Neural progenitor cell (in vitro differentiated cells): ENCODE measurements at regions not wholly inside any gene's neighbourhood (a gene's known extent, or its start where the extent isn't known, plus 50 kb on each side); places are given as distances from the start of the nearest gene placed in this dataset.

Experiments used
- DNase-seq: peaks from one replicate; pipeline ENCODE4 v3.0.0-alpha.2; 2016; ENCODE audit warnings: low spot score
- H2AFZ ChIP-seq: fragments of 200-600 bp; sonication (generic); replicated peaks from 2 replicates; pipeline ENCODE4 v1.6.1; 2016; ENCODE audit warnings: antibody characterized with exemption
- H3F3A ChIP-seq: fragments of 200-600 bp; sonication (generic); 2 replicates; pipeline ENCODE4 v1.6.1; 2016; ENCODE audit warnings: antibody characterized with exemption, low read depth
- H3K27ac ChIP-seq: fragments of 200-600 bp; sonication (generic); 2 replicates; pipeline ENCODE4 v1.5.1; 2016; ENCODE audit warnings: mild to moderate bottlenecking
- H3K27me3 ChIP-seq: fragments of 200-600 bp; sonication (generic); 2 replicates; pipeline ENCODE4 v1.6.1; 2016; ENCODE audit warnings: mild to moderate bottlenecking, moderate library complexity
- H3K36me3 ChIP-seq: fragments of 200-600 bp; sonication (generic); 2 replicates; pipeline ENCODE4 v1.5.1; 2016
- H3K4me1 ChIP-seq: fragments of 200-600 bp; sonication (generic); 2 replicates; pipeline ENCODE4 v1.6.1; 2016; ENCODE audit warnings: mixed run types
- H3K4me2 ChIP-seq: fragments of 200-600 bp; sonication (generic); 2 replicates; pipeline ENCODE4 v1.6.1; 2016
- H3K4me3 ChIP-seq: fragments of 200-600 bp; sonication (generic); 2 replicates; pipeline ENCODE4 v1.5.1; 2016
- H3K79me2 ChIP-seq: fragments of 200-600 bp; sonication (generic); 2 replicates; pipeline ENCODE4 v1.6.1; 2016; ENCODE audit warnings: low read depth
- H3K9ac ChIP-seq: fragments of 200-600 bp; sonication (generic); 2 replicates; pipeline ENCODE4 v1.6.1; 2016
- H3K9me3 ChIP-seq: fragments of 200-600 bp; sonication (generic); 2 replicates; pipeline ENCODE4 v1.5.1; 2016; ENCODE audit warnings: low read depth
- H4K20me1 ChIP-seq: fragments of 200-600 bp; sonication (generic); 2 replicates; pipeline ENCODE4 v1.6.1; 2016; ENCODE audit warnings: low read depth
- H3K27ac Mint-ChIP-seq: 3 replicates; pipeline ENCODE4 v1.8.0; 2021; ENCODE audit warnings: mixed read lengths
- H3K27me3 Mint-ChIP-seq: 2 replicates; pipeline ENCODE4 v1.8.0; 2022; ENCODE audit warnings: low read depth, mild to moderate bottlenecking, inconsistent platforms, moderate library complexity, mixed read lengths; ENCODE audit not compliant: insufficient read depth
- H3K36me3 Mint-ChIP-seq: 3 replicates; pipeline ENCODE4 v1.8.0; 2021; ENCODE audit warnings: mixed read lengths
- H3K4me1 Mint-ChIP-seq: 3 replicates; pipeline ENCODE4 v1.8.0; 2021; ENCODE audit warnings: mixed read lengths
- H3K4me3 Mint-ChIP-seq: 3 replicates; pipeline ENCODE4 v1.8.0; 2021; ENCODE audit warnings: mild to moderate bottlenecking, moderate library complexity, mixed read lengths
- H3K9me3 Mint-ChIP-seq: 3 replicates; pipeline ENCODE4 v1.8.0; 2020; ENCODE audit warnings: mixed read lengths
- CTCF ChIP-seq: fragments of 200-600 bp; sonication (generic); IDR thresholded peaks from 2 replicates; pipeline ENCODE4 v1.5.1; 2017; ENCODE audit warnings: antibody characterized with exemption, mild to moderate bottlenecking
- EZH2 ChIP-seq: fragments of 200-600 bp; sonication (generic); IDR thresholded peaks from 2 replicates; pipeline ENCODE4 v1.6.1; 2017; ENCODE audit warnings: antibody characterized with exemption, mild to moderate bottlenecking, moderate library complexity
- EZH2phosphoT487 ChIP-seq: fragments of 200-600 bp; sonication (generic); IDR thresholded peaks from 2 replicates; pipeline ENCODE4 v1.6.1; 2017; ENCODE audit warnings: antibody characterized with exemption

- no peak for DNase-seq
- Mint-ChIP-seq H3K27ac (peak overlapping the region; percentile 62), H3K4me3 (no peak overlapping the region), H3K9me3 (peaks cover 16% of the 10 kb centered on the region), H3K27me3 (peaks cover 11% of the 10 kb centered on the region), H3K4me1 (peaks cover 12% of the 10 kb centered on the region), H3K36me3 (no peaks in the 10 kb centered on the region)
- Histone ChIP-seq H3K4me1 (no peaks in the 10 kb centered on the region), H3F3A (no peaks in the 10 kb centered on the region), H3K27ac (no peak overlapping the region), H3K9ac (no peak overlapping the region), H3K36me3 (no peaks in the 10 kb centered on the region), H3K79me2 (no peaks in the 10 kb centered on the region), H4K20me1 (no peaks in the 10 kb centered on the region), H3K4me2 (no peak overlapping the region), H3K9me3 (no peaks in the 10 kb centered on the region), H2AFZ (no peak overlapping the region), H3K4me3 (no peak overlapping the region), H3K27me3 (no peaks in the 10 kb centered on the region)
- TF ChIP-seq EZH2phosphoT487: no peak
- no peak for TF ChIP-seq EZH2
- no peak for TF ChIP-seq CTCF
Measured at GRCh38 chr14:96661244-96661969, 135.8 kb upstream of the VRK1 start.

- Histone ChIP-seq H2AFZ (no peak overlapping the region), H3K79me2 (no peaks in the 10 kb centered on the region), H3K36me3 (no peaks in the 10 kb centered on the region), H3K27me3 (peaks cover 4% of the 10 kb centered on the region), H3K27ac (no peak overlapping the region), H3K9ac (no peak overlapping the region), H3K9me3 (no peaks in the 10 kb centered on the region), H3K4me1 (no peaks in the 10 kb centered on the region), H3F3A (no peaks in the 10 kb centered on the region), H3K4me2 (no peak overlapping the region), H3K4me3 (no peak overlapping the region), H4K20me1 (no peaks in the 10 kb centered on the region)
- peaks cover 9% of the 10 kb centered on the region for H3K27me3 Mint-ChIP-seq
- H3K9me3 Mint-ChIP-seq: peaks cover 10% of the 10 kb centered on the region
- TF ChIP-seq EZH2 (no peak), CTCF (no peak), EZH2phosphoT487 (no peak)
- H3K27ac Mint-ChIP-seq: no peak overlapping the region
- DNase-seq: no peak
- no peaks in the 10 kb centered on the region for H3K36me3 Mint-ChIP-seq
- peaks cover 12% of the 10 kb centered on the region for H3K4me1 Mint-ChIP-seq
- H3K4me3 Mint-ChIP-seq: no peak overlapping the region
Measured at GRCh38 chr14:96662116-96662970, 134.8 kb upstream of the VRK1 start.

- H3K9me3 ChIP-seq: no peaks in the 10 kb centered on the region
- no peaks in the 10 kb centered on the region for H3K36me3 Mint-ChIP-seq
- peaks cover 12% of the 10 kb centered on the region for H3K4me1 Mint-ChIP-seq
- peaks cover 9% of the 10 kb centered on the region for H3K27me3 Mint-ChIP-seq
- no peaks in the 10 kb centered on the region for H3K4me1 ChIP-seq
- no peak overlapping the region for H3K27ac Mint-ChIP-seq
- no peak overlapping the region for H3K4me2 ChIP-seq
- H3F3A ChIP-seq: no peaks in the 10 kb centered on the region
- TF ChIP-seq CTCF: no peak
- no peak for TF ChIP-seq EZH2
- no peak for TF ChIP-seq EZH2phosphoT487
- no peak overlapping the region for H3K27ac ChIP-seq
- no peaks in the 10 kb centered on the region for H3K36me3 ChIP-seq
- no peaks in the 10 kb centered on the region for H4K20me1 ChIP-seq
- no peak overlapping the region for H3K9ac ChIP-seq
- DNase-seq: no peak
- no peaks in the 10 kb centered on the region for H3K79me2 ChIP-seq
- peaks cover 4% of the 10 kb centered on the region for H3K27me3 ChIP-seq
- no peak overlapping the region for H3K4me3 Mint-ChIP-seq
- no peak overlapping the region for H3K4me3 ChIP-seq
- no peak overlapping the region for H2AFZ ChIP-seq
- H3K9me3 Mint-ChIP-seq: peaks cover 4% of the 10 kb centered on the region
Measured at GRCh38 chr14:96663076-96663475, 134.1 kb upstream of the VRK1 start.
